PC-3 (cell line): ENCODE measurements at regions not wholly inside any gene's neighbourhood (a gene's known extent, or its start where the extent isn't known, plus 50 kb on each side); places are given as distances from the start of the nearest gene placed in this dataset.

Source experiments
- ATAC-seq: fragments of 200-7000 bp; cut with Tn5 transposase; 2 replicates; pipeline ENCODE4 v1.9.1; 2020; ENCODE audit warnings: mild to moderate bottlenecking, moderate library complexity
- BruUV-seq: library from RNA; stranded (reverse); fragments of 400-500 nt; replicated peaks from 2 replicates; lab custom pipeline; 2021; lab: Mats Ljungman, UMichigan
- CTCF ChIA-PET: fragments of 300-600 bp; sonication (Branson Sonifier 250); formaldehyde crosslinking; loops from one replicate; lab custom pipeline; 2022; ENCODE audit warnings: antibody characterized with exemption; lab: Charles Lee
- POLR2A ChIA-PET: fragments of 300-600 bp; sonication (Branson Sonifier 250); formaldehyde crosslinking; loops from one replicate; lab custom pipeline; 2022; ENCODE audit warnings: antibody characterized with exemption; ENCODE audit not compliant: unreplicated experiment; lab: Charles Lee
- DNase-seq: peaks from one replicate; pipeline ENCODE4 v3.0.0-alpha.2; 2015
- H2AFZ ChIP-seq: fragments of 300-600 bp; sonication (generic); 2 replicates; pipeline ENCODE4 v1.6.0; 2016; ENCODE audit warnings: antibody characterized with exemption, low read length
- H3F3A ChIP-seq: fragments of 300-600 bp; sonication (generic); one replicate; pipeline ENCODE4 v1.6.0; 2017; ENCODE audit warnings: antibody characterized with exemption, low read length, control low read depth, mild to moderate bottlenecking; ENCODE audit not compliant: unreplicated experiment
- H3K27ac ChIP-seq: fragments of 300-600 bp; sonication (generic); 2 replicates; pipeline ENCODE4 v1.5.1; 2016; ENCODE audit warnings: mild to moderate bottlenecking, low read length
- H3K27me3 ChIP-seq: fragments of 300-600 bp; sonication (generic); 2 replicates; pipeline ENCODE4 v1.6.1; 2016; ENCODE audit warnings: low read length, mixed read lengths
- H3K36me3 ChIP-seq: fragments of 300-600 bp; sonication (generic); 2 replicates; pipeline ENCODE4 v1.6.1; 2016; ENCODE audit warnings: low read depth, mixed run types, low read length, mixed read lengths
- H3K4me1 ChIP-seq: fragments of 300-600 bp; sonication (generic); 2 replicates; pipeline ENCODE4 v1.5.1; 2016; ENCODE audit warnings: low read length; ENCODE audit not compliant: insufficient read depth
- H3K4me2 ChIP-seq: fragments of 300-600 bp; sonication (generic); 2 replicates; pipeline ENCODE4 v1.6.0; 2016; ENCODE audit warnings: low read length
- H3K4me3 ChIP-seq: fragments of 300-600 bp; sonication (generic); 2 replicates; pipeline ENCODE4 v1.5.1; 2016; ENCODE audit warnings: mild to moderate bottlenecking, low read length, mixed read lengths
- H3K79me2 ChIP-seq: fragments of 300-600 bp; sonication (generic); 2 replicates; pipeline ENCODE4 v1.6.1; 2017; ENCODE audit warnings: low read length, mixed read lengths
- H3K9ac ChIP-seq: fragments of 300-600 bp; sonication (generic); 2 replicates; pipeline ENCODE4 v1.6.0; 2016; ENCODE audit warnings: mild to moderate bottlenecking, low read length
- H3K9me2 ChIP-seq: fragments of 300-600 bp; sonication (generic); replicated peaks from 2 replicates; pipeline ENCODE4 v1.6.1; 2016; ENCODE audit warnings: mixed run types, low read length, mixed read lengths
- H3K9me3 ChIP-seq: fragments of 300-600 bp; sonication (generic); 2 replicates; pipeline ENCODE4 v1.6.1; 2016; ENCODE audit warnings: low read length, mixed read lengths
- H4K20me1 ChIP-seq: fragments of 300-600 bp; sonication (generic); 2 replicates; pipeline ENCODE4 v1.6.1; 2016; ENCODE audit warnings: low read length, mixed read lengths
- EZH2 ChIP-seq: fragments of 300-600 bp; sonication (generic); IDR thresholded peaks from one replicate; pipeline ENCODE4 v1.6.1; 2017; ENCODE audit warnings: antibody characterized with exemption, mild to moderate bottlenecking, low read length; ENCODE audit not compliant: unreplicated experiment
- EZH2phosphoT487 ChIP-seq: fragments of 300-600 bp; sonication (generic); IDR thresholded peaks from 2 replicates; pipeline ENCODE4 v1.6.1; 2018; ENCODE audit warnings: mild to moderate bottlenecking, antibody characterized with exemption, low read length, borderline replicate concordance
- intact Hi-C: fragments of 100-400 bp; cut with micrococcal nuclease; formaldehyde crosslinking; loops from 2 replicates; pipeline ENCODE4 v1.9.0; 2023
- TF ChIP-seq, protein P1 (sequence below): fragments of 300-600 bp; sonication (generic); conservative IDR thresholded peaks from 2 replicates; pipeline ENCODE4 v1.5.1; 2017; ENCODE audit warnings: antibody characterized with exemption, low read depth, mild to moderate bottlenecking, low read length

DNA sequence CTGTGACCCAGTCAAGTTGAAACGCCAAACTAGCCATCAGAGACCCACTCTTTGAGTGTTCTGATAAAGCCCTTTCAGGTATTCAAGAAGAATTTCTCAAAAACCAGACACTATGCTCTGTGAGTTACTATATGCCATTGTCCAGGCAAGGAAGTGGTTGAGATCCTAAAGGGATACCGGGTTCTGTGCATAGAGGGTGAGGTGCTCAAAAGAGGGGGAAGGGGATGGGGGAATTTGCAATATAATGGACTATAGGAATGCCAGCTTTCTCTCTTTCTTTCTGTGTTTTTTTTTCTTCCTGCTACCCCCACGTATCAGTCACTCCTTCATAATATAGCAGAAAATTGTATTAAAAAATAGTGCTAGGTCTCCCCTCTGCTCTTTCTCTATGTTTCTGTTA lies 1619.0 kb downstream of the STIM2 start:
- Histone ChIP-seq H3K79me2 (no peaks in the 10 kb centered on the region), H3K27me3 (no peaks in the 10 kb centered on the region), H3K9me2 (no peaks in the 10 kb centered on the region), H4K20me1 (no peaks in the 10 kb centered on the region), H3K9ac (no peak overlapping the region), H3K4me3 (no peak overlapping the region), H3K36me3 (no peaks in the 10 kb centered on the region), H3F3A (no peaks in the 10 kb centered on the region), H3K9me3 (no peaks in the 10 kb centered on the region), H3K4me1 (0 out of 2 replicates have a peak, but pooled peaks cover 5% of the 10 kb centered on the region), H3K4me2 (no peak overlapping the region), H3K27ac (no peak overlapping the region), H2AFZ (no peak overlapping the region)
- TF ChIP-seq EZH2phosphoT487 (no peak), EZH2 (no peak)
- TF ChIP-seq, protein P1, sequence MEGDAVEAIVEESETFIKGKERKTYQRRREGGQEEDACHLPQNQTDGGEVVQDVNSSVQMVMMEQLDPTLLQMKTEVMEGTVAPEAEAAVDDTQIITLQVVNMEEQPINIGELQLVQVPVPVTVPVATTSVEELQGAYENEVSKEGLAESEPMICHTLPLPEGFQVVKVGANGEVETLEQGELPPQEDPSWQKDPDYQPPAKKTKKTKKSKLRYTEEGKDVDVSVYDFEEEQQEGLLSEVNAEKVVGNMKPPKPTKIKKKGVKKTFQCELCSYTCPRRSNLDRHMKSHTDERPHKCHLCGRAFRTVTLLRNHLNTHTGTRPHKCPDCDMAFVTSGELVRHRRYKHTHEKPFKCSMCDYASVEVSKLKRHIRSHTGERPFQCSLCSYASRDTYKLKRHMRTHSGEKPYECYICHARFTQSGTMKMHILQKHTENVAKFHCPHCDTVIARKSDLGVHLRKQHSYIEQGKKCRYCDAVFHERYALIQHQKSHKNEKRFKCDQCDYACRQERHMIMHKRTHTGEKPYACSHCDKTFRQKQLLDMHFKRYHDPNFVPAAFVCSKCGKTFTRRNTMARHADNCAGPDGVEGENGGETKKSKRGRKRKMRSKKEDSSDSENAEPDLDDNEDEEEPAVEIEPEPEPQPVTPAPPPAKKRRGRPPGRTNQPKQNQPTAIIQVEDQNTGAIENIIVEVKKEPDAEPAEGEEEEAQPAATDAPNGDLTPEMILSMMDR: no peak
- DNase-seq (no peak), ATAC-seq (no peak)
- no TSS peak for BruUV-seq
- ChIA-PET CTCF (no interaction called here), POLR2A (no interaction called here)
- intact Hi-C loops: no loop called here

DNA sequence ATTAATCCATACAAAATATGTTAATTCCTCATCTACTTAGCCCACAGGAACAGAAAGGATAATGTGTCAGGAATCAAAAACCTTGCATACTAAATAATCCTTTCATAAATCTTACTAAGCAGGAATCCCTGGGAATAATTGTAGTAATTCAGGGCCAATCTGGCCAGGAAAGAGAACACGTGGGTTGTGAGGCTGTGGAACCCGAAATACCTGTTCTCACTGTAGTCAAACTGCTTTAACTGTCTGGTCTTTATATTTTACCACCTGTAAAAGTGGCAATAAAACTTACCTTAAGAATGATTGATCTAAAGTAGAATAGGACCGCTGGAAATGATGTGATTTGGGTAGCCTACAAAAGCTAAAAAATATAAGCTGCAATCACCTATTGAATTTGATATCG lies 1620.9 kb downstream of the STIM2 start:
- no peaks in the 10 kb centered on the region for H3F3A ChIP-seq
- H3K9ac ChIP-seq: no peak overlapping the region
- BruUV-seq: no TSS peak
- H3K9me3 ChIP-seq: no peaks in the 10 kb centered on the region
- no peaks in the 10 kb centered on the region for H3K79me2 ChIP-seq
- no peak overlapping the region for H3K4me2 ChIP-seq
- H3K4me1 ChIP-seq: 0 out of 2 replicates have a peak, but pooled peaks cover 5% of the 10 kb centered on the region
- ChIA-PET POLR2A (no interaction called here), CTCF (no interaction called here)
- H3K27me3 ChIP-seq: no peaks in the 10 kb centered on the region
- H3K36me3 ChIP-seq: no peaks in the 10 kb centered on the region
- ATAC-seq (no peak), DNase-seq (peak; percentile 71)
- H3K27ac ChIP-seq: no peak overlapping the region
- TF ChIP-seq EZH2phosphoT487 (no peak), EZH2 (no peak)
- TF ChIP-seq, protein P1: no peak
- H3K9me2 ChIP-seq: no peaks in the 10 kb centered on the region
- intact Hi-C loops: no loop called here
- H4K20me1 ChIP-seq: no peaks in the 10 kb centered on the region
- H2AFZ ChIP-seq: no peak overlapping the region
- H3K4me3 ChIP-seq: no peak overlapping the region

DNA sequence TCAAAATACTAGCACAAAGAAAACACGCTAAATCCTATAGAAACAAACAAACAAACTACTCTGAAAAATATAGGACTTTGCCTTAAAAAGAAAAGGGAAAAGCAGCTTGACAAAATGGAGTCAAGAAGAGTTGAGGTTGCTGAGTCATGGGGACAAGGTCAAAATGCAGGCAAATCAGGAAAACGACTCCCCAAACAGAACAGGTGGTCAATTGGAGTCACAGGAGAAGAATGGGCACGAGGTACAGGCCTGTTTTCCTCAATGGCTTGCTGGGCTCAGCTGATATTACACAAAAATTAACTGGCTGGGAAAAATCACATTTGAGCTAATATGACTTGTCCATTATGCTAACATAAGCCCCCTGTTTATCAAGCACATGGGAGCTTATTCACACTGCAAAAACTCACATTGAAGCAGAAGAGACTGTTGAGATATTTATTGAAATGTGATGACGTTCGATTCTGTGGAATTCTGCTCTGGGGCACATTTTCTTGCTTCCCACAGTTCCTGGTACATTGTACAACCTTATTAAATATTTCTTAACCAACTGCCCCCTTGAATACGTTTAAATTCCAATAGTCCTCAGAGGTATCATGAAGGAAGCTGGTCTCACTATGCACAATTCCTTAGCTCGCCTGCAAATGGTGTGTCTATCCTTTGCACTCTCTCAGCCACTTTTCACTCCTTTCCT lies 1622.1 kb downstream of the STIM2 start:
- no peak overlapping the region for H2AFZ ChIP-seq
- BruUV-seq: no TSS peak

More for the DNA sequence above, 1622.1 kb downstream of the STIM2 start:
- Histone ChIP-seq H3K79me2 (no peaks in the 10 kb centered on the region), H3K9me2 (no peaks in the 10 kb centered on the region), H3K9ac (no peak overlapping the region), H3K36me3 (no peaks in the 10 kb centered on the region), H3K4me3 (no peak overlapping the region), H3K27me3 (no peaks in the 10 kb centered on the region), H3K9me3 (no peaks in the 10 kb centered on the region), H3K4me1 (0 out of 2 replicates have a peak, but pooled peaks cover 5% of the 10 kb centered on the region), H3K4me2 (no peak overlapping the region), H3F3A (no peaks in the 10 kb centered on the region), H4K20me1 (no peaks in the 10 kb centered on the region), H3K27ac (no peak overlapping the region)
- no peak for TF ChIP-seq EZH2
- TF ChIP-seq, protein P1: no peak
- no peak for TF ChIP-seq EZH2phosphoT487
- intact Hi-C loops: no loop called here
- ATAC-seq: no peak
- POLR2A ChIA-PET: no interaction called here
- no peak for DNase-seq
- CTCF ChIA-PET: no interaction called here
